ENCODE measurements at regions not wholly inside any gene's neighbourhood (a gene's known extent, or its start where the extent isn't known, plus 50 kb on each side); places are given as distances from the start of the nearest gene placed in this dataset.

DNA sequence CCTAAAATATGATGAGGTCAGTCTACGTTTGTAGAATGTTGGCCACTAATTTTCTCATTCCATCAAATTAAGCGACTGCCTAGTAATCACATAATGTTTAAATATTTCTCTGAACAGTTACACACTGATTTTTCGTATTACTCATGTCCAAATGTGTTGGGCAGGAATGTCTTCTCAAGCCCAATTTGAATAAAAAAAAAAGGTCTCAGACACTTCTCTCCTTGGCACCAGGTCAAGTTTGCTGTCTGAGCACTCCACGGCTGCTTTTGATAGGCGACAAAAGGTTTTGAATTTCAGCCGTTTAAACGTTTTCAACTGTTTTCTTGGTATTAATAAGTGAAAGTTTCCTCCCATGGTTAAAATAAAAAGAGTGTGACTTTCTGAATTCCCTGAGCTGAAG, 542.1 kb downstream of the IRX1 start:
- no peak for DNase-seq

DNA sequence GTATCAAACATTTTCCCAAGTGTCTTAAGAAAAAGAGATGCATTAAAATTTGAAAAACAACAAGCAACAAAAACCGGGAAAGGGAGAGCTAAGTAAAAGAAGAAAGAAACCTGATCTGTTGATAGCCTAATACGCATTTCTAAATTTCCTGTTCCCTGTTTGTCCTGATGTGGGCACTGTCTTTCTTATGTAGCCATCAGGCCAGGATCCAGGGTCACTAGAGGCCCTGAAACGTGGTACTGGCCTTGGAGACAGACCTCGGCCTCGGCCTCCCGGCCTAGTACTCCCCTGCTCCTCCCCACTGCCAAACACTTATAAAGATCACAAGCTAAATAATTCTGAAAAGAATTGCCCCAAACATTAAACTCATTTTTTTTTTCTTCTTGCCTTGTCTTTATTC, 547.2 kb downstream of the IRX1 start:
- DNase-seq = no peak

- DNase-seq = no peak
These were observed 548.9 kb downstream of the IRX1 start for GRCh38 chr5:4144411-4145007.

DNA sequence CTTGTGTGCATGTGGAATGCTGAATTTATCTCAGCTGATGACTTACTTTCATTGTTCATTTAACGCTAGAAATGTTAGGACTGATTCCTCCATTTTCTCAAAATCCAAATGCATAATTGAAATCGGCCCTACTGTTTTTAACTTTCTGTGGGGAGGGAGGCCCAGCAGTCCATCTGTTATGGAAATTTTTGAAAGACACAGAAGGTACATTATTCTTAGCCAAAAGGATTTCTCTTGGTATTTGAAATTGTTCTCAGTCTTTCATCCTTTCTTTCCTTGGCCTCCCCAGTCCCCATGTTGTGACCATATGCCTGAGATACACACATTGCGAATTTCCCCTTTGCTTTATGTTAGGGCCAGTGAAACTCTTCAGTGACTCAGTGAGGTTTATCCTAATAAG, 549.9 kb downstream of the IRX1 start:
- DNase-seq = no peak

DNA sequence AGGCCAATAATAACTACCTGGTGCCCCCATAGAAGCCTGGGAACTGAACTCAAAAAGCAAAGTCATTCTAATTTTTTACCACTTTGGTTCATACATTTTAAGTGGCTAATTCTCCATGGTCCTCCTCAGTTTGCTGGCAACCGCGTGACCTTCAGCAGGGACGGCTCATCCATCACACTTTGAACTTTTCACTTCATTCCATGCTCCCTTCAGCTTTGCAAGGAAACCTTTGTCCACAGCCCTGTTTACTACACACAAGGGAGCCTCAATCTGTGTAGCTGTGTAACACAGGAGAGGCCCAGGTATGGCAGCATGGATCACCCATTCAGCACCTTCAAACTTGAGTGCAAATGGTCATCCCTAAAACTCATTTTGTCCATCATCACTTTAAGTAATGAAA, 552.4 kb downstream of the IRX1 start:
- no peak for DNase-seq

- DNase-seq = no peak
These were observed 554.4 kb downstream of the IRX1 start for GRCh38 chr5:4150067-4150466.

- no peak for DNase-seq
These were observed 560.5 kb downstream of the IRX1 start for GRCh38 chr5:4156153-4156552.

DNA sequence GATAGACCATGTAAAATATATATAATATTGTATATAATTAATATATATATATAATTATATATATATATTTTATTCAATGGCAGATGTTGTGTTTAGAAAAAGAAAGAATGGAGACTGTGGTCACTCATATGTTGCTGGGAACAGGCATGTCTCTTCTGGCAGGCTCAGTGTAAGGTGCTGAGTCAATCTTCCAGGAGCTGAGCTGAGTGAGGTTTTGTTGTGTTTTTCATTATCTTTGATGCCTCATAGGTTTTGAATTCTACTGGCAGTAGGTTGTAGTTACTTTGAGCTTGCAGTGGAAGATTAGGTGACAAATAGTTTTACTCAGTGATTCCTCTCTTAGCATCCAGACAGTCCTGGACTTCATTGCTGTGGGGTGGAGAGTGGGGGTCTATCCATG, 561.3 kb downstream of the IRX1 start:
- no peak for DNase-seq

- no peak for DNase-seq
These were observed 563.3 kb downstream of the IRX1 start for GRCh38 chr5:4158750-4159447.

- no peak for DNase-seq
These were observed 564.0 kb downstream of the IRX1 start for GRCh38 chr5:4159681-4160080.

DNA sequence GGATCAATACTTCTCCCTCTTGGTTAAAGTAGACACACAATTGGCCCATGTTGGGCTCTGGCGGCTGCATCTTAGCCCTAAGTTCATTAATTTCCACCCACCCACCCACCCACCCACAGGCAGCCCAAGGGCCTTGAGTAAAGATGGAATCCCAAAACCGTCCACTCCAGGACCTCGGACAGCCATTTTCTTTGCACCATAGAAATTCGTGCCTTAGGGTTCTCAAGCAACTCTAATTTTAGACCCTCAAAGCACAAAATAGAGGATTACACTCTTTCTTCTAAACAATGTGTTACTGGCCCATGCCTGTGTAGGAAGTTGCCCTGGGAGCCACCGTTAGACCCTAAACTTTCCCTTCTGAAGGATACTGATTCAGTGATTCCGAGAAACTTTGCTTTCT, 568.5 kb downstream of the IRX1 start:
- DNase-seq = no peak

- DNase-seq = no peak
These were observed 585.1 kb downstream of the IRX1 start for GRCh38 chr5:4180703-4181102.

- DNase-seq = no peak
These were observed 586.5 kb downstream of the IRX1 start for GRCh38 chr5:4182144-4182543.

DNA sequence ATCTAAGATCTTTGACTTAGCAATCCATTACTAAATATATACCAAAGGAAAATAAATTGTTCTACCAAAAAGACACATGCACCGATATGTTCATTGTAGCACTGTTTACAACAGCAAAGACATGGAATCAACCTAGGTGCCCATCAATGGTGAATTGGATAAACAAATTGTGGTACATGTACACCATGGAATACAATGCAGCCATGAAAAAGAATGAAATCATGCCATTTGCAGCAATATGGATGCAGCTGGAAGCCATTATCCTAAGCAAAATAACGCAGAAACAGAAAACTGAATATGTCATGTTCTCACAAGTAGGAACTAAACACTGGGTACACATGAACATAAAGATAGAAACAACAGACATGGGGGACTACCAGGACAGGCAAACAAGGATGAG, 589.5 kb downstream of the IRX1 start:
- no peak for DNase-seq

GRCh38 chr5:4188704-4189103, 593.1 kb downstream of the IRX1 start:
- DNase-seq = no peak

GRCh38 chr5:4189317-4189716, 593.7 kb downstream of the IRX1 start:
- DNase-seq = peak; percentile 6

DNA sequence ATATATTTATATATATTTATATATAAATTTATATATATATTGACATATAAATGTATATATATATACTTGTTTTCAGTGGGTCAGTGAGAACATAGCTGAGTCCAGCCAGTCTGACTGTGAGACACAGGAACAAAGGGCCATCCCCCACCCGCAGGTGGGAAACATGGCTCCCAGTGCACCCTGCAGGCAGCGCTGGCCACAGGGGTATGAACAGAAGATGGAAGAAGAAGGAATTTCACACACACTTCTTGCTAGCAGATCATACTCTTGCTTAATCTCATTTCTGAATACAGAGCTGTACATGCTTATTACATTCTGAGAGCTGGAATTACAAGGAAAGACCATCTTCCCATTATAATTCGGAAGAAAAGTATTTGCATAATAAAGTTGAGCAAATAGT, 595.4 kb downstream of the IRX1 start:
- DNase-seq = no peak

- no peak for DNase-seq
These were observed 596.1 kb downstream of the IRX1 start for GRCh38 chr5:4191703-4192102.

GRCh38 chr5:4192111-4192510, 596.5 kb downstream of the IRX1 start:
- no peak for DNase-seq

GRCh38 chr5:4196744-4197143, 601.1 kb downstream of the IRX1 start:
- no peak for DNase-seq

GRCh38 chr5:4197151-4197550, 601.5 kb downstream of the IRX1 start:
- DNase-seq = no peak

DNA sequence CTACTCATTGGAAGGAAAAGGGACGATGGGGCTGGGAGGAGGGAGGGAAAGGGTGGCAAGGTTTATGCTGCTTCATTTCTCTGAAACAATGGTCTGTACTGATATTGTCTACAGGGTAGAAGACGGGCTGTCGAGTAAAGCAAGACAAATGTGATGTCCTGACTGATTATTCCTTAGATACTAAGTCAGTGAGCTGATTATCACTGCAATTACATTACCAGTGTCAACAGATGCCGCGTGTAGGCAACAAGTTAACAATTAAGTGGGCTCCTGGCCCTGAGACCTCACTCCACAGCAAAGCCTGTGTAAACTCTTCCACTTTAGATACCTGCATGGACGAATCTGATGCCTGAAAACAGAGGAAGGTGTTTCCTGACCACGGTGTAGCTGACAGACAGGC, 602.8 kb downstream of the IRX1 start:
- DNase-seq = no peak

GRCh38 chr5:4199049-4199841, 603.6 kb downstream of the IRX1 start:
- no peak for DNase-seq

DNA sequence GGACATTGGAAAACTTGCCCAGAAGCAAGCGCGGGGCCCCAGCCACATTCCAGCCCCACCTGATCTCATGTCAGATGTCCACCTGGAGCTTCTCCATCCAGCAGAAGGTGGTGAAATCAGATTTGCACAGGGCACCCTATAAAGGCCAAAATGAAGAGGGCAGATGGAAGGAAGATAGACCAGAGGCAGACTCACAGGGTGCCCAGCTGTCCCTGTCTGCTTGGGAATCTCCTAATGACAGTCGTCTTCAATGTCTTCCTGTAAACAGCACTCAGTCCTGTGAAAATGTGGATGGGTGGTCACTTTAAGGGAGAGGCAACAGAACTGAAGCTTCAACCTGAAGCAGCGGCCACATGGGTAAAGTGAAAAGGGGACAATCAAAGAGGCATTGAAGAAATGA, 607.5 kb downstream of the IRX1 start:
- no peak for DNase-seq

All from NCI-H345 (cell line).